ENCODE measurements at regions not wholly inside any gene's neighbourhood (a gene's known extent, or its start where the extent isn't known, plus 50 kb on each side); places are given as distances from the start of the nearest gene placed in this dataset.
A peak's percentile ranks its signal among the peaks of the same experiment; 100 is the strongest.

- no peak overlapping the region for H3K4ac ChIP-seq (ENCODE audit: low read depth, low read length)
- no peak overlapping the region for H2BK20ac ChIP-seq (ENCODE audit: low read depth, low read length, poor library complexity, severe bottlenecking)
- H4K8ac ChIP-seq (replicated peaks; ENCODE audit: insufficient read length, low read depth, low read length) = no peak overlapping the region
- DNase-seq = no peak
- TF ChIP-seq, protein P1, sequence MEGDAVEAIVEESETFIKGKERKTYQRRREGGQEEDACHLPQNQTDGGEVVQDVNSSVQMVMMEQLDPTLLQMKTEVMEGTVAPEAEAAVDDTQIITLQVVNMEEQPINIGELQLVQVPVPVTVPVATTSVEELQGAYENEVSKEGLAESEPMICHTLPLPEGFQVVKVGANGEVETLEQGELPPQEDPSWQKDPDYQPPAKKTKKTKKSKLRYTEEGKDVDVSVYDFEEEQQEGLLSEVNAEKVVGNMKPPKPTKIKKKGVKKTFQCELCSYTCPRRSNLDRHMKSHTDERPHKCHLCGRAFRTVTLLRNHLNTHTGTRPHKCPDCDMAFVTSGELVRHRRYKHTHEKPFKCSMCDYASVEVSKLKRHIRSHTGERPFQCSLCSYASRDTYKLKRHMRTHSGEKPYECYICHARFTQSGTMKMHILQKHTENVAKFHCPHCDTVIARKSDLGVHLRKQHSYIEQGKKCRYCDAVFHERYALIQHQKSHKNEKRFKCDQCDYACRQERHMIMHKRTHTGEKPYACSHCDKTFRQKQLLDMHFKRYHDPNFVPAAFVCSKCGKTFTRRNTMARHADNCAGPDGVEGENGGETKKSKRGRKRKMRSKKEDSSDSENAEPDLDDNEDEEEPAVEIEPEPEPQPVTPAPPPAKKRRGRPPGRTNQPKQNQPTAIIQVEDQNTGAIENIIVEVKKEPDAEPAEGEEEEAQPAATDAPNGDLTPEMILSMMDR (conservative IDR thresholded peaks at IDR 0.05) = no peak
- H3K18ac ChIP-seq (ENCODE audit: insufficient read length, low read depth, low read length) = no peak overlapping the region
- H4K20me1 ChIP-seq (ENCODE audit: control insufficient read depth, insufficient read depth, insufficient read length) = no peaks in the 10 kb centered on the region
- no peak overlapping the region for H2BK120ac ChIP-seq (ENCODE audit: low read depth, low read length, poor library complexity, severe bottlenecking)
- H3K23me2 ChIP-seq (ENCODE audit: insufficient read length, low read depth, low read length, poor library complexity, severe bottlenecking) = no peaks in the 10 kb centered on the region
- Mint-ChIP-seq H3K36me3 (ENCODE audit: insufficient read depth in 1 of 3, low read depth in 3 of 3) (peaks cover 2 to 4% (median 4%) of the 10 kb centered on the region in 3 experiments; a peak in 5 of 7 replicates), H3K4me3 (no peak overlapping the region), H3K4me1 (peaks cover 32 to 34% of the 10 kb centered on the region in 2 experiments), H3K27ac (peak overlapping the region in 1 of 3 experiments; percentile 64; a peak in 1 of 7 replicates), H3K9me3 (peaks cover 3% of the 10 kb centered on the region in 2 experiments; a peak in 4 of 5 replicates), H3K27me3 (ENCODE audit: low read depth) (no peaks in the 10 kb centered on the region)
- peaks cover 9% of the 10 kb centered on the region for H3K4me1 ChIP-seq (ENCODE audit: insufficient read depth, low read length)
- H4K5ac ChIP-seq (ENCODE audit: insufficient read length, low read depth, low read length) = no peak overlapping the region
- no peak overlapping the region for H3K23ac ChIP-seq (ENCODE audit: insufficient read length, low read depth, low read length)
- no peak overlapping the region for H3K14ac ChIP-seq (ENCODE audit: insufficient read depth, low read length)
- H3K9me3 ChIP-seq (ENCODE audit: control insufficient read depth, low read depth, low read length) = no peaks in the 10 kb centered on the region
- H3K9ac ChIP-seq (ENCODE audit: extremely low read depth, insufficient read length, low read length) = no peak overlapping the region
- peaks cover 7% of the 10 kb centered on the region for H3K79me1 ChIP-seq (ENCODE audit: insufficient read depth, low read depth, low read length, poor library complexity, severe bottlenecking)
- no CpG with 5 or more reads among the region's 2 CpGs for WGBS (ENCODE audit: extremely low coverage, insufficient read length, low lambda C conversion rate)
- H3K79me2 ChIP-seq (ENCODE audit: insufficient read depth, low read length) = peaks cover 7% of the 10 kb centered on the region; the same call in 1 of the 2 replicates
- H2AFZ ChIP-seq (ENCODE audit: low read length) = no peak overlapping the region
- H2BK12ac ChIP-seq (ENCODE audit: insufficient read length, low read depth, low read length) = no peak overlapping the region
- H2BK5ac ChIP-seq (ENCODE audit: insufficient read length, low read length) = no peak overlapping the region
- no peaks in the 10 kb centered on the region for H3K27me3 ChIP-seq (ENCODE audit: insufficient read depth, low read length)
- no peak overlapping the region for H2AK5ac ChIP-seq (ENCODE audit: insufficient read length, low read length)
- H4K91ac ChIP-seq (ENCODE audit: insufficient read length, low read depth, low read length) = no peak overlapping the region
- no peak overlapping the region for H3T11ph ChIP-seq (ENCODE audit: low read length)
- H2BK15ac ChIP-seq (ENCODE audit: low read depth, low read length) = no peak overlapping the region
- no peak overlapping the region for H3K56ac ChIP-seq (ENCODE audit: insufficient read length, low read depth, low read length)
- no peak overlapping the region for H3K27ac ChIP-seq (ENCODE audit: insufficient read length, low read depth, low read length)
- H3K4me2 ChIP-seq (ENCODE audit: insufficient read depth, insufficient read length, low read length) = no peak overlapping the region
Measured at GRCh38 chr6:144350528-144350880, 65.4 kb downstream of the UTRN start.

Measured in H9 (cell line).